Caco-2 (cell line): ENCODE measurements at regions not wholly inside any gene's neighbourhood (a gene's known extent, or its start where the extent isn't known, plus 50 kb on each side); places are given as distances from the start of the nearest gene placed in this dataset.
"Not testable (repeated sequence)": the region's sequence is repeated elsewhere in the genome, so short reads cannot be mapped to it uniquely, and the experiment has no call there.

Experiments used
- BruUV-seq: library from RNA; stranded (reverse); fragments of 400-500 nt; replicated peaks from 2 replicates; lab custom pipeline; 2021; lab: Mats Ljungman, UMichigan
- CTCF ChIA-PET: fragments of 300-600 bp; sonication (Branson Sonifier 250); formaldehyde crosslinking; loops from one replicate; lab custom pipeline; 2022; ENCODE audit warnings: antibody characterized with exemption; lab: Charles Lee
- POLR2A ChIA-PET: fragments of 300-600 bp; sonication (Branson Sonifier 250); formaldehyde crosslinking; loops from one replicate; lab custom pipeline; 2022; ENCODE audit warnings: antibody characterized with exemption; lab: Charles Lee
- DNase-seq, 2 experiments: peaks; one replicate each; pipeline versions ENCODE4 v3.0.0 to v3.0.0-alpha.2; 2020 to 2022
- H3K27me3 ChIP-seq: replicated peaks from 2 replicates; pipeline ENCODE4 v1.6.0; 2011; ENCODE audit warnings: low read length; ENCODE audit not compliant: control insufficient read depth, insufficient read depth
- H3K36me3 ChIP-seq: 2 replicates; pipeline ENCODE4 v1.5.1; 2011; ENCODE audit warnings: low read length; ENCODE audit not compliant: control insufficient read depth, insufficient read depth
- H3K4me1 ChIP-seq: fragments of 250-450 bp; sonication (Bioruptor Pico); 2 replicates; pipeline ENCODE4 v1.5.1; 2020; ENCODE audit warnings: mild to moderate bottlenecking
- H3K4me3 ChIP-seq: 2 replicates; pipeline ENCODE4 v1.5.1; 2011; ENCODE audit warnings: low read depth, mild to moderate bottlenecking, control low read depth, low read length
- H3K9me3 ChIP-seq: fragments of 250-450 bp; sonication (Bioruptor Pico); 2 replicates; pipeline ENCODE4 v1.5.1; 2020; ENCODE audit warnings: mild to moderate bottlenecking, moderate library complexity
- H3K27ac Mint-ChIP-seq: one replicate; pipeline ENCODE4 v1.8.0; 2022; ENCODE audit warnings: mixed read lengths; ENCODE audit not compliant: unreplicated experiment
- H3K27me3 Mint-ChIP-seq: one replicate; pipeline ENCODE4 v1.8.0; 2022; ENCODE audit warnings: mixed read lengths; ENCODE audit not compliant: insufficient read depth, unreplicated experiment
- H3K36me3 Mint-ChIP-seq: one replicate; pipeline ENCODE4 v1.8.0; 2022; ENCODE audit warnings: mild to moderate bottlenecking, mixed read lengths; ENCODE audit not compliant: insufficient read depth, unreplicated experiment
- H3K4me1 Mint-ChIP-seq: one replicate; pipeline ENCODE4 v1.8.0; 2022; ENCODE audit warnings: low read depth, mixed read lengths; ENCODE audit not compliant: unreplicated experiment
- H3K4me3 Mint-ChIP-seq: one replicate; pipeline ENCODE4 v1.8.0; 2022; ENCODE audit warnings: mild to moderate bottlenecking, moderate library complexity, mixed read lengths; ENCODE audit not compliant: unreplicated experiment
- H3K9me3 Mint-ChIP-seq: one replicate; pipeline ENCODE4 v1.8.0; 2022; ENCODE audit warnings: mixed read lengths; ENCODE audit not compliant: unreplicated experiment
- CTCF ChIP-seq, 2 experiments: fragments of 200-600 bp in 1 of 2; IDR thresholded peaks; 1 replicate in 1 of 2; 2 replicates in 1 of 2; pipeline versions ENCODE4 v1.5.1 to v1.8.0; 2011 to 2022; ENCODE audit warnings: antibody characterized with exemption in 1 of 2, control low read depth in 1 of 2, inconsistent platforms in 1 of 2, low read depth in 1 of 2, low read length in 1 of 2, mild to moderate bottlenecking in 1 of 2, moderate library complexity in 1 of 2; ENCODE audit not compliant: insufficient read depth in 1 of 2, severe bottlenecking in 1 of 2, unreplicated experiment in 1 of 2
- intact Hi-C: fragments of 100-400 bp; cut with micrococcal nuclease; formaldehyde crosslinking; loops from one replicate; pipeline ENCODE4 v1.10.0; 2022; ENCODE audit not compliant: unreplicated experiment

- no peak overlapping the region for H3K4me3 ChIP-seq
- no peaks in the 10 kb centered on the region for H3K36me3 ChIP-seq
- BruUV-seq, result no TSS peak
- no peaks in the 10 kb centered on the region for H3K36me3 Mint-ChIP-seq
- no peak overlapping the region for H3K27ac Mint-ChIP-seq
- ChIA-PET POLR2A (no interaction called here), CTCF (no interaction called here)
- no peak for TF ChIP-seq CTCF (IDR thresholded peaks at IDR 0.05; ENCODE audit: insufficient read depth in 1 of 2, low read depth in 1 of 2, low read length in 1 of 2, severe bottlenecking in 1 of 2, unreplicated experiment in 1 of 2)
- DNase-seq, result no peak
- no peaks in the 10 kb centered on the region for H3K4me1 Mint-ChIP-seq
- H3K4me1 ChIP-seq, result no peaks in the 10 kb centered on the region
- H3K27me3 ChIP-seq, result no peaks in the 10 kb centered on the region
- intact Hi-C loops, result no loop called here
- no peak overlapping the region for H3K4me3 Mint-ChIP-seq
- H3K9me3 Mint-ChIP-seq, result no peaks in the 10 kb centered on the region
- no peaks in the 10 kb centered on the region for H3K27me3 Mint-ChIP-seq
- H3K9me3 ChIP-seq, result no peaks in the 10 kb centered on the region
Observed at GRCh38 chr9:93890436-93890935, 64.7 kb downstream of the BARX1 start.

- Histone ChIP-seq H3K27me3 (no peaks in the 10 kb centered on the region), H3K4me1 (no peaks in the 10 kb centered on the region), H3K36me3 (no peaks in the 10 kb centered on the region), H3K9me3 (no peaks in the 10 kb centered on the region), H3K4me3 (no peak overlapping the region)
- intact Hi-C loops, result no loop called here
- no TSS peak for BruUV-seq
- POLR2A ChIA-PET, result no interaction called here
- no peak for DNase-seq
- Mint-ChIP-seq H3K27me3 (no peaks in the 10 kb centered on the region), H3K27ac (no peak overlapping the region), H3K4me3 (no peak overlapping the region), H3K9me3 (no peaks in the 10 kb centered on the region), H3K36me3 (no peaks in the 10 kb centered on the region), H3K4me1 (no peaks in the 10 kb centered on the region)
- CTCF ChIA-PET, result no interaction called here
- TF ChIP-seq CTCF (IDR thresholded peaks at IDR 0.05; ENCODE audit: insufficient read depth in 1 of 2, low read depth in 1 of 2, low read length in 1 of 2, severe bottlenecking in 1 of 2, unreplicated experiment in 1 of 2), result no peak
Observed at GRCh38 chr9:93886911-93887310, 68.2 kb downstream of the BARX1 start.

GRCh38 chr9:93884808-93885207 lies 70.3 kb downstream of the BARX1 start:
- Mint-ChIP-seq H3K36me3 (no peaks in the 10 kb centered on the region), H3K4me3 (no peak overlapping the region), H3K27me3 (no peaks in the 10 kb centered on the region), H3K27ac (no peak overlapping the region), H3K4me1 (no peaks in the 10 kb centered on the region), H3K9me3 (no peaks in the 10 kb centered on the region)
- Histone ChIP-seq H3K36me3 (no peaks in the 10 kb centered on the region), H3K9me3 (no peaks in the 10 kb centered on the region), H3K4me3 (no peak overlapping the region), H3K27me3 (no peaks in the 10 kb centered on the region), H3K4me1 (no peaks in the 10 kb centered on the region)
- POLR2A ChIA-PET, result no interaction called here
- intact Hi-C loops, result no loop called here
- CTCF ChIA-PET, result no interaction called here
- no TSS peak for BruUV-seq
- TF ChIP-seq CTCF (IDR thresholded peaks at IDR 0.05; ENCODE audit: insufficient read depth in 1 of 2, low read depth in 1 of 2, low read length in 1 of 2, severe bottlenecking in 1 of 2, unreplicated experiment in 1 of 2), result no peak
- no peak for DNase-seq

- intact Hi-C loops, POLR2A ChIA-PET, H3K27ac Mint-ChIP-seq, H3K4me1 Mint-ChIP-seq, DNase-seq, H3K9me3 ChIP-seq, H3K4me1 ChIP-seq, H3K27me3 ChIP-seq, CTCF ChIA-PET, H3K36me3 Mint-ChIP-seq, H3K27me3 Mint-ChIP-seq, H3K36me3 ChIP-seq, H3K4me3 ChIP-seq, H3K4me3 Mint-ChIP-seq, BruUV-seq: not testable (repeated sequence)
- peaks cover 28% of the 10 kb centered on the region for H3K9me3 Mint-ChIP-seq
Observed at GRCh38 chr9:93879662-93880407, 75.3 kb downstream of the BARX1 start.
